ENCODE measurements at regions not wholly inside any gene's neighbourhood (a gene's known extent, or its start where the extent isn't known, plus 50 kb on each side); places are given as distances from the start of the nearest gene placed in this dataset.
A peak's percentile ranks its signal among the peaks of the same experiment; 100 is the strongest.

DNA sequence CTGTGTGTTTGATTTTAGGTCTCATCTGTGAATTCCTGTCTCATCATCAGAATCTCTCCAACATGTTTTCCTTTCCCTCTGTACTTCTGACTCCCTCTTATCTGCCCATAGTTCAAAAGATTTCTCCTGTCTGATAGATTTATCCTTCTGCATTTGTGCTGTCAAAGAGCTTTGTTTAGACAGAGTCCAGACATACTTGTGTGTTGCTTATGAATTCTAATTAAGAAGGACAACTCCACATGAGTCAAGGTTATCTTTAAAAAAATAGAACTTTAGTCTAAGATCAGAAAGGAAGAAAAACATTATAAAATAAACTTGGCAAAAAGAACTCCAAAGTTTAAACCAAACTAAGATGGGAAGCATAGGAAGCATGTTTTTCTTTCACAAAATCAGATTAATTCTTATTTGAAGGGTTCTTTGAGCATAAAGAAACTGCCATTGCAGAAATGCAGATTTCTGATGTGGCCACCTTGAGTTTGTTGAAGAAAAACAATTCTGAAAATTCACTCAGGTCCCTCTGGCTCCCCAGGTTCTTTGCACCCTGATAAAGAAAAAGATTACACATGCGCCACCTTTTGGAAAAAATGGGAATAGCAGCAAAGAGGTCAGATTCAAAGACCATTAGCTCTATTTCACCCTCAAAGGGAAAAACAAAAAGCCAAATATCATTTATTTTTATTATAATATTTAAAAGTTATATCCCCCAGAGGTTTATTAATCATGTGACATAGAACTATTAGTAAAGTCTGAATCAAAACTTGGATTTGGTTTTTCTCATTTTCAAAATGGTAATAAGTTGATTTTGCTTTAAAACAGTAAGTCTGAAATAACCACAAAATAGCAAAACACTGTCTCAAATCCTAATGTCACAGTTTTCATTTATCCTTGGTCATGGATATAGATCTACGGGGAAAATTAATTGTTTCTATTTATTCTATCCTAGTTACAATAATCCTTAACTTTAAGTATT, 143.7 kb upstream of the DCN start:
- Histone ChIP-seq H3K27me3 (no peaks in the 10 kb centered on the region), H3K9me3 (no peaks in the 10 kb centered on the region), H3K27ac (peak overlapping the region; percentile 1 to 29 (median 12)), H3K4me3 (no peak overlapping the region), H3K36me3 (no peaks in the 10 kb centered on the region), H3K4me1 (no peaks in the 10 kb centered on the region)
- peak; percentile 19 for DNase-seq
- in situ Hi-C loops (cut with MboI; ENCODE audit: low pct_ligation_motif_present in 1 of 4, low pct_unique_long_range_greater_than_20kb in 1 of 4, low sequenced_read_pairs in 3 of 4): loop anchor here (5.0 to 25.0 kb wide), 5 partner anchors 139 to 364 kb away; partner anchors contain the start of genes DCN (in 2 of the 4) and CCER1 (in 1 of the 4)
- TF ChIP-seq POLR2A (IDR thresholded peaks at IDR 0.05): no peak
- TF ChIP-seq, protein P1, sequence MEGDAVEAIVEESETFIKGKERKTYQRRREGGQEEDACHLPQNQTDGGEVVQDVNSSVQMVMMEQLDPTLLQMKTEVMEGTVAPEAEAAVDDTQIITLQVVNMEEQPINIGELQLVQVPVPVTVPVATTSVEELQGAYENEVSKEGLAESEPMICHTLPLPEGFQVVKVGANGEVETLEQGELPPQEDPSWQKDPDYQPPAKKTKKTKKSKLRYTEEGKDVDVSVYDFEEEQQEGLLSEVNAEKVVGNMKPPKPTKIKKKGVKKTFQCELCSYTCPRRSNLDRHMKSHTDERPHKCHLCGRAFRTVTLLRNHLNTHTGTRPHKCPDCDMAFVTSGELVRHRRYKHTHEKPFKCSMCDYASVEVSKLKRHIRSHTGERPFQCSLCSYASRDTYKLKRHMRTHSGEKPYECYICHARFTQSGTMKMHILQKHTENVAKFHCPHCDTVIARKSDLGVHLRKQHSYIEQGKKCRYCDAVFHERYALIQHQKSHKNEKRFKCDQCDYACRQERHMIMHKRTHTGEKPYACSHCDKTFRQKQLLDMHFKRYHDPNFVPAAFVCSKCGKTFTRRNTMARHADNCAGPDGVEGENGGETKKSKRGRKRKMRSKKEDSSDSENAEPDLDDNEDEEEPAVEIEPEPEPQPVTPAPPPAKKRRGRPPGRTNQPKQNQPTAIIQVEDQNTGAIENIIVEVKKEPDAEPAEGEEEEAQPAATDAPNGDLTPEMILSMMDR (IDR thresholded peaks at IDR 0.05): peak; percentile 68 to 86 (median 72)
- intact Hi-C loops (cut with DNase I; ENCODE audit: low total_unique reads): loop anchor here (10.0 kb wide), 1 partner anchor 152 kb away; no protein-coding TSS in a partner anchor
- 30 to 34% methylated on average over 2 of the region's 2 CpGs for WGBS, 2 donors (ENCODE audit: low coverage in 1 of 2)

DNA sequence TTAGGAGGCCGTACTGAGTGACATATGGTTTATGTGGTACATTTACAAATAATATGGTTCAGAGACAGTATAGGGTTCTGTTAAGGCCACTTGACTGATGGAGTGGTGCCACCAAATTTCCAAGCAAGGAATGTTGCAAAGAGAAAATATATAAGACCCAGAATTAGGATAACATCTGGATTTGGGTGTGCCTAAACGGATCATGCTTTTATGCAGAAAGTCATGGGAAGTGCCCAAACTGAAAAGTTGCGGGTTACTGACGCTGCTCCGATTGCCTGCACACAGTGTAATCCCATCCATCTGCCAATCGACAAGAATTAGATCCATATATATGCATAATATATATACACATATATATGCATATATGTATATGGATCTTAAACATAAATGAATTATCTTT, 138.4 kb upstream of the DCN start:
- Histone ChIP-seq H3K9me3 (no peaks in the 10 kb centered on the region), H3K4me1 (no peaks in the 10 kb centered on the region), H3K4me3 (no peak overlapping the region), H3K27me3 (no peaks in the 10 kb centered on the region), H3K27ac (no peak overlapping the region), H3K36me3 (no peaks in the 10 kb centered on the region)
- intact Hi-C loops (cut with DNase I; ENCODE audit: low total_unique reads): loop anchor here (10.0 kb wide), 1 partner anchor 146 kb away; no protein-coding TSS in a partner anchor
- in situ Hi-C loops (cut with MboI; ENCODE audit: low pct_ligation_motif_present in 1 of 4, low pct_unique_long_range_greater_than_20kb in 1 of 4, low sequenced_read_pairs in 3 of 4): loop anchor here in 1 of 4 donors (10.0 kb wide), 1 partner anchor 336 kb away; no protein-coding TSS in a partner anchor
- WGBS, 2 donors (ENCODE audit: low coverage in 1 of 2): 91 to 93% methylated on average over 5 to 6 of the region's 6 CpGs
- TF ChIP-seq EP300 (IDR thresholded peaks at IDR 0.05; ENCODE audit: low read depth): no peak
- no peak for TF ChIP-seq POLR2A (IDR thresholded peaks at IDR 0.05)
- TF ChIP-seq, protein P1 (IDR thresholded peaks at IDR 0.05): no peak
- no peak for TF ChIP-seq POLR2AphosphoS5 (IDR thresholded peaks at IDR 0.05)
- DNase-seq: no peak

DNA sequence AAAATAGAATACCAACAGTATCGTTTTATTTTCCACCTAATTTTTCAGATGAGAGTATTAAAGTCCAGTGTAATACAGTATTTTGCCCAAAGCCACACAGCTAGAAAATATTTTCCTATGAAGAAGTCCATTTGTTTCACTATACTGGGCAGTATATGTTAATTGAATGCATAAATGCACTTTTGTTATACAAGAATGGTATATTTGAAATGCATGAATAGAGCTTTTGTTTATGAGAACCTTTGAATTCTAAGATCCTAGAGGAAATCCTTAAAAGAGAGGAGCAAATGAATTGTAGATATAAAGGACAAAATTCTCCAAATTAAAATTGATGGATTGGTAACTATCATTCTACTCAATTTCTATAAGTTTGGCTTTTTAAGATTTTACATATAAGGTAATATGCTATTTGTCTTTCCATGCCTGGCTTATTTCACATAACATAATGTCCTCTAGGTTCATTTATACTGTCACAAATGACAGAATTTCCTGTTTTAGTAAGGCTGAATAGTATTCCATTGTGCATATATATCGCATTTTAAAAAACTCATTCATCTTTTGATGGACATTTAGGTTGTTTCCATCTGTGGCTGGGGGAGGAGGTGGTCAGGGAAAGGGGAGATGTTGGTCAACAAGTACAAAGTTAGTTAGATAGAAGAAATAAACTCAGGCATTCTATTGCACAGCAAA, 136.6 kb upstream of the DCN start:
- DNase-seq: no peak
- H3K27me3 ChIP-seq: no peaks in the 10 kb centered on the region
- H3K9me3 ChIP-seq: no peaks in the 10 kb centered on the region
- in situ Hi-C loops (cut with MboI; ENCODE audit: low pct_ligation_motif_present in 1 of 4, low pct_unique_long_range_greater_than_20kb in 1 of 4, low sequenced_read_pairs in 3 of 4) (no loop called here), intact Hi-C loops (cut with DNase I; ENCODE audit: low total_unique reads) (no loop called here)
- H3K27ac ChIP-seq: no peak overlapping the region
- H3K4me1 ChIP-seq: no peaks in the 10 kb centered on the region
- H3K36me3 ChIP-seq: no peaks in the 10 kb centered on the region
- H3K4me3 ChIP-seq: no peak overlapping the region
- WGBS, 2 donors (ENCODE audit: low coverage in 1 of 2): 61 to 87% methylated on average over 2 of the region's 2 CpGs
- no peak for TF ChIP-seq POLR2A (IDR thresholded peaks at IDR 0.05)
- no peak for TF ChIP-seq EP300 (IDR thresholded peaks at IDR 0.05; ENCODE audit: low read depth)
- no peak for TF ChIP-seq POLR2AphosphoS5 (IDR thresholded peaks at IDR 0.05)
- TF ChIP-seq, protein P1 (IDR thresholded peaks at IDR 0.05): no peak

DNA sequence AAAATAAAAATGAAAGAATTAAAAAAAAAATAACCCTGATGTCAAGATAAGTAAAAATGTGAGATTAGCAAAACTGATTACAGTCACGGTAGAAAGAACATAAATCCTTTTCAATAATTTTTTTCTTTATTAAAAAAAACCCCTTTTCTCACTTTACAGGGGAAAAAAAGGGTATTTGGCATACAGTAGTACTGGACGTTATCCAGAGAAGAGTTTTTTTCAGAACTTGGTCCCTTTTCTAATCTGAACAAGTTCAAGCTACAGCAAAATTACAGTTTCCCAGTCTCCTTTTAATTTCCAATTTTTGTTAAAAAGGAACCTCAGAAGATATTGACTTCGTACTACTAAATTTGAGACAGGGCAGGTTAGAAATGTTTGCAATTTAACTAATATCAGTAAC, 134.7 kb upstream of the DCN start:
- no peaks in the 10 kb centered on the region for H3K4me1 ChIP-seq
- TF ChIP-seq, protein P1 (IDR thresholded peaks at IDR 0.05): no peak
- TF ChIP-seq POLR2A (IDR thresholded peaks at IDR 0.05) (no peak), EP300 (IDR thresholded peaks at IDR 0.05; ENCODE audit: low read depth) (no peak), POLR2AphosphoS5 (IDR thresholded peaks at IDR 0.05) (no peak)
- no peaks in the 10 kb centered on the region for H3K36me3 ChIP-seq
- peak overlapping the region in 3 of 4 donors; percentile 8 to 13 (median 12) for H3K27ac ChIP-seq
- WGBS, 2 donors (ENCODE audit: low coverage in 1 of 2): 51 to 61% methylated on average over 3 of the region's 3 CpGs
- H3K9me3 ChIP-seq: no peaks in the 10 kb centered on the region
- no peak for DNase-seq
- intact Hi-C loops (cut with DNase I; ENCODE audit: low total_unique reads): no loop called here
- no peaks in the 10 kb centered on the region for H3K27me3 ChIP-seq
- in situ Hi-C loops (cut with MboI; ENCODE audit: low pct_ligation_motif_present in 1 of 4, low pct_unique_long_range_greater_than_20kb in 1 of 4, low sequenced_read_pairs in 3 of 4): no loop called here
- no peak overlapping the region for H3K4me3 ChIP-seq
